HG03196 (cell line): ENCODE measurements at regions not wholly inside any gene's neighbourhood (a gene's known extent, or its start where the extent isn't known, plus 50 kb on each side); places are given as distances from the start of the nearest gene placed in this dataset.

Experiments
- ATAC-seq: cut with Tn5 transposase; IDR thresholded peaks from one replicate; pipeline ENCODE4 v1.9.1; 2021; ENCODE audit not compliant: unreplicated experiment

GRCh38 chr12:131607658-131608447 lies 103.0 kb upstream of the SFSWAP start:
- peak; percentile 69 for ATAC-seq

GRCh38 chr12:131608740-131609690 lies 101.9 kb upstream of the SFSWAP start:
- no peak for ATAC-seq

- ATAC-seq: no peak
Observed at GRCh38 chr12:131609762-131610161, 101.1 kb upstream of the SFSWAP start.

- no peak for ATAC-seq
Observed at GRCh38 chr12:131610181-131610580, 100.7 kb upstream of the SFSWAP start.

GRCh38 chr12:131610891-131611290 lies 100.0 kb upstream of the SFSWAP start:
- no peak for ATAC-seq

GRCh38 chr12:131611416-131612091 lies 99.3 kb upstream of the SFSWAP start:
- no peak for ATAC-seq

- ATAC-seq: no peak
Observed at GRCh38 chr12:131612092-131612755, 98.7 kb upstream of the SFSWAP start.

GRCh38 chr12:131613186-131613585 lies 97.7 kb upstream of the SFSWAP start:
- no peak for ATAC-seq

- no peak for ATAC-seq
Observed at GRCh38 chr12:131613678-131614077, 97.2 kb upstream of the SFSWAP start.

- no peak for ATAC-seq
Observed at GRCh38 chr12:131615326-131616042, 95.4 kb upstream of the SFSWAP start.

- no peak for ATAC-seq
Observed at GRCh38 chr12:131616043-131616700, 94.7 kb upstream of the SFSWAP start.

- ATAC-seq: no peak
Observed at GRCh38 chr12:131616738-131617137, 94.2 kb upstream of the SFSWAP start.

GRCh38 chr12:131617179-131617578 lies 93.7 kb upstream of the SFSWAP start:
- ATAC-seq: no peak

GRCh38 chr12:131617596-131618302 lies 93.1 kb upstream of the SFSWAP start:
- ATAC-seq: no peak

GRCh38 chr12:131618303-131618658 lies 92.6 kb upstream of the SFSWAP start:
- no peak for ATAC-seq

- no peak for ATAC-seq
Observed at GRCh38 chr12:131618701-131619100, 92.2 kb upstream of the SFSWAP start.

GRCh38 chr12:131619106-131619642 lies 91.7 kb upstream of the SFSWAP start:
- no peak for ATAC-seq

GRCh38 chr12:131619736-131620506 lies 91.0 kb upstream of the SFSWAP start:
- ATAC-seq: no peak
